Stimulated activated CD4-positive, alpha-beta T cell treated with anti-CD3 and anti-CD28 coated beads, Interleukin-1b, Interleukin-23, amount 100 ng/mL, for 1 hour (primary cell): ENCODE measurements at regions not wholly inside any gene's neighbourhood (a gene's known extent, or its start where the extent isn't known, plus 50 kb on each side); places are given as distances from the start of the nearest gene placed in this dataset.
"Not testable (repeated sequence)": the region's sequence is repeated elsewhere in the genome, so short reads cannot be mapped to it uniquely, and the experiment has no call there.

Experiments used
- DNase-seq, 2 donors: peaks; one replicate each; pipeline ENCODE4 v3.0.0-alpha.2; 2020; ENCODE audit warnings: low read depth in 2 of 2

DNA sequence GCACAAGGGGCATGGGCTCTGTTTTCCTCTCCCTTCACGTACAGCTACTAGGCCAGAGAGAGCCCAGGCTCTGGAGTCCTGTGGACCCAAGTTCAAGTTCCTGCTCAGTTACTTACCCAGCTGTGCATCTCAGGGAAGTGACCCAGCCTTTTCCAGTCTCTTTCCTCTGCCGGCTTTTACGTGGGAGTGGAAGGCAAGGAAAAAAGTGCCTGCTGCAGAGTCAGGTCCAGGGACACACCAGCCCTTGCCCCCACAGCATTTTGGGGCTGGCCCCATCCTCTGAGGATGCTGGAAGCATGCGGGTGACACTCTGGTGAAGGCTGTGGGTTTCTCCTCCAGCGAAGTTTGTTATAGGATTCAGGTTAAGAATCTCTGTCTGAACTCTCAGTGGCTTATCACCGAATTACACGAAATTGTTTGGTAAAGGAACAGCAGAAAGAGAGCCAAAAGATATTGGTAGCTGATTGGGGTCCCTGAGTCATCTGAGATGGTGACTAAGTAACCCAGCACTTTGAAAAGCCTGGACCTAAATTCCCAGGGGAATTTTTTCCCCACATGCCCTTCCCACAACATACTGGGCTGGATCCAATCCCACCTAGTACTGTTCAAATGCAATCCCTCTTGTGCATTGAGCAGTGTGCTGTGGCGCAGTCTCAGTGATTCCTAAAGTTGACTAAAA is 424.3 kb downstream of the RPS24 start:
- DNase-seq: no peak

DNA sequence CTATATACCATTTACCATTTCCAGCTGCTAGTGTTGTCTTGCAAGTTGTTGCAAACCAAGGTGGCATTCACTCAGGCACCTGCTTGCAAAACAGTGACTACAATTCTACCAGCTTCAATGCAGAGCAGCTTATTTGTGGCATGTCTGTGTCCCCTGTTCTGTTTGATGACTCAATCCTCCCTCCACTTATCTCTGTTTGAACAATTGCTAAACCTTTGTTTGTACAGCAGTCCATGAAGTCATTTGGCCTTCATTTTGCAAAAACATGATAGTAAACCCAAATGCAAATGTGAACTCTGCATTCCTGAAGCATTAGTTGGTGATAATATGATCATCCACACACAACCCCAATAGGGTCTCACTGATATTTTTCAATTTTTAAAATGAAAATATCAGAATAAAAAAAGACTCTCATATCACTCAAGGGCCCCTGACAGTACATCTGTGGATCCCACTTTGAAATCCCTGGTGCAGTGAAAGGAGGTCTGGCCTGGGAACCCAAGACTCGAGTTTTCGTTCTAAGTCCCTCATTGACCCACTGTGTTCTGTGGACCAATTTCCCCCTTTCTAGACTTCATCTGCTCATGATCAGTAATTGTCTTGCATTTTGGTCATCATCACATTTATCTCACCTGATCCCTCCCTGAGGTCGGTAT is 425.4 kb downstream of the RPS24 start:
- DNase-seq: no peak

DNA sequence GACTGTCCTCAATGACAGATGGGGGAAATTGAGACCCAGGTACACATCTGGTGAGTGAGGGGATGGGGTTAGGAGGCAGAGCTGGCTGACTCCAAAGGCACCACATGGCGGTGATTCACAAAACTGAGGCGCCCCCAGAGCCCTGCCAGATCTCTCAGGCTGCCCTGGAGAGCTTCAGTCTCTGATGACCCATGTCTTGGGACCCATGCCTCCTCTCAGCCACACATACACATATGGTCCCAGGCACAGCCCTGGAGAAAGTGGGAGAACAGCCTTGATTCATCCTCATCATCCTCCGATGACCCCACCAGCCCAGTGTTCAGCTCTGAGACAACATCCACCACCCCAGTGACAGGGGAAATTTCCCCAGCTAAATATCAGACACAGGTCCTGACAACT is 426.0 kb downstream of the RPS24 start:
- no peak for DNase-seq

GRCh38 chr10:78460204-78460603 is 426.5 kb downstream of the RPS24 start:
- no peak for DNase-seq

GRCh38 chr10:78461333-78461732 is 427.7 kb downstream of the RPS24 start:
- no peak for DNase-seq

- DNase-seq: no peak
Measured at GRCh38 chr10:78462176-78462575, 428.5 kb downstream of the RPS24 start.

DNA sequence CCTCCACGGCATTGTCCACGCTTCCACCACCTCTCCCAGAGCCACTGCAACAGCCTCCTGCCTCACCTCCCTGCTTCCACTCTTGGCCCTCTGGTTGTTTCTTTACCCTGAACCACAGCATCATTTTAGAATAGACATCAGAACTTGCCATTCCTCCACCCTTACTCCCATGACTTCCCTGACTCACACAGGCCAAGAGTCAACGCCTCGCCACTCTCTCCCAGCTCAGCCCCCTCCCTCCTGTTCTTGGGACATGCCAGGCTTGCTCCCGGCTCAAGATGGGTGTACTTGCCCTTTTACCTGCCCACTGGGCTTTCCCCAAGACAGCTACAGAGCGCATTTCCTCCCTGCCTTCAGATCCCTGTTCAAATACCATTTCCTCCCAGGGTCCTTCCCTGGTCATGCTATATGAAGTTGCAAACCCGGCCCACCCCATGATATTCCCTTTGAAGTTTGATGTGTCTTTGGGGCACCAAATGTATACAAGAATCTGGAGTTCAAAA is 429.1 kb downstream of the RPS24 start:
- DNase-seq: no peak

DNA sequence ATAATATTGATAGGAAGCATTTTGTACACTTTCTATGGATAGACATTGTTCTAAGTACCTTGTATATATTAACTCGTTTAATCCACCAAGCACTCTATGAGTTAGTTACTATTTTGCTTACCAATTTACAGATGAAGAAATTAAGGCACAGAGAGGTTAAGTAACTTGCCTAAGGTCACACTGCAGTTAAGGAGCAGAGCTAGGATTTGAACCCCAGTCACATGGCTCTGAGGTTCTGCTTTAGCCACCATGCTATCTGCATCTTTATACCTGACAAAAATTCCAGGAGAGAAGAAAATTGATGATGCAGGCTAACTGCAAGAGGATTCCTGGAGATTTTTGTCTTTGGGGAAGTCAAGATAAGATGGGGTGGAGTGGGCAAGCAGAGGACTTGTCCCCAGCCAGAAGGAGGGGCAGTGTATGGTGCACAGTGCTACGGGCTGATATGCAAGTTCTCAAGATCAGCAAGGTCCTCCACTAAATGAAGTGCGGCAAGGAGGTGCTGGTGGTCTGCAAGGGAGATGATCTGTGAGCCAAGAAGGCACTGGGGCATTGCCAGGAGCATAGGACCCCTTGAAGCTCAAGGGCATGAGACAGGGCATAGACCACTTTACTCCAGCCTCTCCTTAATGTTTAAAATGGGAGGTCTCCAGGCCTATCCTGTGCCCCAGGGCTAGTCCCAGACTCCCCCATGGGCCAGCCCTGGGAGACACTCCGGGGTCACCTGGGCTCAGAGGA is 430.6 kb downstream of the RPS24 start:
- no peak for DNase-seq

- no peak for DNase-seq
Measured at GRCh38 chr10:78464856-78465267, 431.2 kb downstream of the RPS24 start.

DNA sequence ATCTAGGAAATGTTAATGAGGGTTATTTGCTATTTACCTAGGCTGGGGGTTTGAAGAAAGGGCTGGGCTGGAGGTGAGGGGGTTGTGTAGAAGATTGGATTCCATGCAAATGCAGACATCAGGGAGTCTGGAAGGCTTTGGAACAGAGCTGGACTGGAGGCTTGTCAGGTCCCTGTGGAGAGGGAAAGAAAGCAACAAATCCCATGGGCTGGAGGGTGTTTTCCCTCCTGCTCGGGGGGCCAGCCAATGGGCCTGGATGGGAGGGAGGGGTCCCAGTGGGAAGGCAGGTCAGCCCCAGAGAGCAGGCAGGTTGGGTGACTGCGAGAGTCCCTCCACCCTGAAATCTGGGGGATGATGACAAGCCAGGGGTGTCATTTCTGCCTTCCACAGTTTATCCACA is 431.8 kb downstream of the RPS24 start:
- DNase-seq: no peak

DNA sequence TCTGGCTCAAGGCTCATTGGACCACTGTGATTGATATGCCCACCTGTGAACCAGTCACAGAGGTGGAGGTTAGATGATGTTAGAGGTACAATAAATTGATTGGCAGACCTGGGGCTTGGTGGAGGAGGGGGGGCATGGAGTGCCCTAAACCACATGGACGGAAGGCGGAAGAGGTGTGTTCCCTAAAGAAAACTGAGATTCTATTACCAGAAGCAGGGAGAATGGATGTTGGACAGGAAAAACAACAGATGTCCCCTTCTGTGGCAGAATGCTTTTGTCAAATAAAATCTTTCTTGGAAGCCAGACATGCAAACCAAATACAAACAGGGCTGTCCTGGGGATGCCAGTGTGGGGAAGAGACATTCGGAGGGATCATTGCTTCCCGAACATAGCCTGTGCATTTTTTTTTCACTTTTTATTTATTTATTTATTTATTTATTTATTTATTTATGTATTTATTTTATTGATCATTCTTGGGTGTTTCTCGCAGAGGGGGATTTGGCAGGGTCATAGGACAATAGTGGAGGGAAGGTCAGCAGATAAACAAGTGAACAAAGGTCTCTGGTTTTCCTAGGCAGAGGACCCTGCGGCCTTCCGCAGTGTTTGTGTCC is 433.9 kb downstream of the RPS24 start:
- no peak for DNase-seq

DNA sequence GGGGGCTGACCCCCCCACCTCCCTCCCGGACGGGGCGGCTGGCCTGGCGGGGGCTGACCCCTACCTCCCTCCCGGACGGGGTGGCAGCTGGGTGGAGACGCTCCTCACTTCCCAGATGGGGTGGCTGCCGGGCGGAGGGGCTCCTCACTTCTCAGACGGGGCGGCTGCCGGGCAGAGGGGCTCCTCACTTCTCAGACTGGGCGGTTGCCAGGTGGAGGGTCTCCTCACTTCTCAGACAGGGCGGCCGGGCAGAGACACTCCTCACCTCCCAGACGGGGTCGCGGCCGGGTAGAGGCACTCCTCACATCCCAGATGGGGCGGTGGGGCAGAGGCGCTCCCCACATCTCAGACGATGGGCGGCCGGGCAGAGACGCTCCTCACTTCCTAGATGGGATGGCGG is 435.1 kb downstream of the RPS24 start:
- DNase-seq: not testable (repeated sequence)

- DNase-seq: no peak
Measured at GRCh38 chr10:78470267-78471103, 436.8 kb downstream of the RPS24 start.

- DNase-seq: no peak
Measured at GRCh38 chr10:78471326-78471722, 437.7 kb downstream of the RPS24 start.

- no peak for DNase-seq
Measured at GRCh38 chr10:78471723-78472550, 438.3 kb downstream of the RPS24 start.

- DNase-seq: no peak
Measured at GRCh38 chr10:78472551-78472890, 438.9 kb downstream of the RPS24 start.

DNA sequence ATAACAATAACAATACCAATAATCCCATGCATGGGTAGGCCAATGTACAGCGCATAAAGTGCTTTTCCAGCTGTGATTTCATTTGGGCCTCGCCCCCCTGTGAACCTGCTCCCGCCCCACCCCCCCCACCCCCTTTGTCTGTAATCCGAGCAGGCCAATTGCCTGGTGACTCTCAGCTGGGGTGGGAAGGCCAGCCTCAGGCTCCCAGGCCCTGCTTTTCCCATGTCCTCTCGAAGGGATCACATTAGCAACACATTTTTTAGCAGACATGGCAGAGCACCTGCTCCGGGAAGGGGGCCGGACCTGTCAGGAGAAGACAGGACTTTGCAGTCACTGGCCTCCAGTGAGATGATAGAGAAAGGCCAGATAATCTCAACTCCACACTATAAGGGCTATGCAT is 439.3 kb downstream of the RPS24 start:
- no peak for DNase-seq

DNA sequence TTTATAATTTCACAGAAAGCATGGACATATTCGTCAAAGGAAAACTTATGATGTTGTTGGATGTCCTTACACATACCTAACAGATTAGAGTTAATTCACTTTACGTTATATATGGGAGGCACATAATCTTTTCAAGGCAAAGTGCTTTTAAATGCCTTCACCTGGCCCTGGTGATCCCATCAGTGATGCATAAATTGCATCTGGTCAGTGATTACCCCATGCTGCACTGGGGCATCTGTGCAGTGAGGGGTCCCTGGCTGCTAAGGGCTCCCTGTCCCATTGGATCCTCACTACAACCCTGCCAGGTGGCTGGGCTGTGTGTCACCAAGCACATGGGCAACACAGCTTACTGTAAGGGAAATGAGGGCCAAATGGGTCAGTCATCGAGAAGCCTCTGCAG is 441.1 kb downstream of the RPS24 start:
- DNase-seq: no peak

DNA sequence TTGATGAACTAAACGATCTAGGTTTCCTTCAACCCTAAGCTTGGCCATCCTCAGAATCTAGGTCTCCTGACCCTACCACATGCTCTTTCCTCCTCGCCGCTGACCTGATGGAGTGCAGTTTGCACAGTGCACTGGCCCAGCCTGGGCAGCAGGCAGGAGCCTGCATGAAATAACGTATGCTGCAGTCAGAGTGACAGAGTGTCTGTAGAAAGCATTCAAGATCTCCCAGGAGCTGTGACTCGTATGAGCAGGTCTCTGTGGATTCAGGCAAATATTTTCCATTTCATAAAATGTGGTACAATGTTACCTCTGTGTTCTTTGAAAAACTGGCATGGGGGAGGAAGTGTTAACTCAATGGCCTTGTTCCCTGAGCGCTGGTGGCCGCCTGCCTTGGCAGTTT is 441.8 kb downstream of the RPS24 start:
- DNase-seq: no peak

- no peak for DNase-seq
Measured at GRCh38 chr10:78476156-78476555, 442.5 kb downstream of the RPS24 start.

DNA sequence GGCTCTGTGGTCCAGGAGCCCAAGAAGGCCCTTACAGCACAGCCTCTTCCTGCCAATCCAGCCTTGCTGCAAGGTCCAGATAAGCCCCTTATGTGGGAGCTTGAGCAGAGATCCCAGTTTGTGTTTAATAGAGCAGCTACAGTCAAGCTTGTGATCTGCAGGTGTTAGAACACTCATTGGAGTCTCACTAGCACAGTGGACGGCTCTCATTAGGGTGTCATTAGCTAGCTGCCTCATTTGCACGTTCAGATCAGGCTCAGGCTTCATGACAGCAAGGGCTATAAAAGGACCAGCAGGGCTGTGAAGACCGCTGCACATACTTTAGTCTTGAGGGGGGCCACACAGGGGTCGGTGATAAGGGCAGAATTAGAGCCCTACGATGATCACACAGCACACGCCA is 443.2 kb downstream of the RPS24 start:
- no peak for DNase-seq
